WERI-Rb-1 (cell line): ENCODE measurements at regions not wholly inside any gene's neighbourhood (a gene's known extent, or its start where the extent isn't known, plus 50 kb on each side); places are given as distances from the start of the nearest gene placed in this dataset.

Source experiments
- DNase-seq: peaks from one replicate; pipeline ENCODE4 v3.0.0-alpha.2; 2020
- H3K27ac ChIP-seq: fragments of 250-450 bp; sonication (Bioruptor Pico); 2 replicates; pipeline ENCODE4 v1.5.1; 2020; ENCODE audit warnings: mild to moderate bottlenecking, moderate library complexity
- H3K27me3 ChIP-seq: fragments of 250-450 bp; sonication (Bioruptor Pico); 2 replicates; pipeline ENCODE4 v1.5.1; 2021; ENCODE audit warnings: mild to moderate bottlenecking, low read depth, moderate library complexity; ENCODE audit not compliant: insufficient read depth, severe bottlenecking
- H3K36me3 ChIP-seq: fragments of 250-450 bp; sonication (Bioruptor Pico); 2 replicates; pipeline ENCODE4 v1.5.1; 2020; ENCODE audit warnings: mild to moderate bottlenecking, moderate library complexity
- H3K4me3 ChIP-seq: 2 replicates; pipeline ENCODE4 v1.5.1; 2011; ENCODE audit warnings: low read depth, mild to moderate bottlenecking, control low read depth, low read length
- H3K9me3 ChIP-seq: fragments of 250-450 bp; sonication (Bioruptor Pico); 2 replicates; pipeline ENCODE4 v1.5.1; 2021; ENCODE audit warnings: mild to moderate bottlenecking, moderate library complexity; ENCODE audit not compliant: severe bottlenecking
- CTCF ChIP-seq: IDR thresholded peaks from 2 replicates; pipeline ENCODE4 v1.5.1; 2011; ENCODE audit warnings: low read depth, mild to moderate bottlenecking, control low read depth, inconsistent platforms, low read length

GRCh38 chrX:138865093-138865649, 153.7 kb upstream of the FGF13 start:
- no peak for DNase-seq
- Histone ChIP-seq H3K9me3 (no peaks in the 10 kb centered on the region), H3K4me3 (no peak overlapping the region), H3K27ac (no peak overlapping the region), H3K27me3 (peaks cover 24% of the 10 kb centered on the region), H3K36me3 (no peaks in the 10 kb centered on the region)
- no peak for TF ChIP-seq CTCF

GRCh38 chrX:138859421-138859820, 147.9 kb upstream of the FGF13 start:
- Histone ChIP-seq H3K4me3 (no peak overlapping the region), H3K36me3 (no peaks in the 10 kb centered on the region), H3K27me3 (peaks cover 58% of the 10 kb centered on the region), H3K9me3 (no peaks in the 10 kb centered on the region), H3K27ac (no peak overlapping the region)
- no peak for TF ChIP-seq CTCF
- DNase-seq: no peak

GRCh38 chrX:138858951-138859350, 147.4 kb upstream of the FGF13 start:
- H3K27ac ChIP-seq: no peak overlapping the region
- H3K36me3 ChIP-seq: no peaks in the 10 kb centered on the region
- TF ChIP-seq CTCF: no peak
- H3K27me3 ChIP-seq: peaks cover 61% of the 10 kb centered on the region
- no peak for DNase-seq
- H3K9me3 ChIP-seq: no peaks in the 10 kb centered on the region
- no peak overlapping the region for H3K4me3 ChIP-seq

GRCh38 chrX:138858438-138858837, 146.9 kb upstream of the FGF13 start:
- peaks cover 61% of the 10 kb centered on the region for H3K27me3 ChIP-seq
- no peaks in the 10 kb centered on the region for H3K36me3 ChIP-seq
- DNase-seq: no peak
- H3K9me3 ChIP-seq: no peaks in the 10 kb centered on the region
- no peak overlapping the region for H3K27ac ChIP-seq
- TF ChIP-seq CTCF: no peak
- H3K4me3 ChIP-seq: no peak overlapping the region

- DNase-seq: no peak
- no peak for TF ChIP-seq CTCF
- Histone ChIP-seq H3K9me3 (no peaks in the 10 kb centered on the region), H3K4me3 (no peak overlapping the region), H3K27me3 (peaks cover 53% of the 10 kb centered on the region), H3K36me3 (no peaks in the 10 kb centered on the region), H3K27ac (no peak overlapping the region)
Observed at GRCh38 chrX:138856881-138857604, 145.5 kb upstream of the FGF13 start.

- no peak overlapping the region for H3K4me3 ChIP-seq
- H3K9me3 ChIP-seq: no peaks in the 10 kb centered on the region
- no peak overlapping the region for H3K27ac ChIP-seq
- TF ChIP-seq CTCF: no peak
- peaks cover 32% of the 10 kb centered on the region for H3K27me3 ChIP-seq
- DNase-seq: no peak
- H3K36me3 ChIP-seq: no peaks in the 10 kb centered on the region
Observed at GRCh38 chrX:138853936-138854335, 142.4 kb upstream of the FGF13 start.
